ENCODE measurements at regions not wholly inside any gene's neighbourhood (a gene's known extent, or its start where the extent isn't known, plus 50 kb on each side); places are given as distances from the start of the nearest gene placed in this dataset.

DNA sequence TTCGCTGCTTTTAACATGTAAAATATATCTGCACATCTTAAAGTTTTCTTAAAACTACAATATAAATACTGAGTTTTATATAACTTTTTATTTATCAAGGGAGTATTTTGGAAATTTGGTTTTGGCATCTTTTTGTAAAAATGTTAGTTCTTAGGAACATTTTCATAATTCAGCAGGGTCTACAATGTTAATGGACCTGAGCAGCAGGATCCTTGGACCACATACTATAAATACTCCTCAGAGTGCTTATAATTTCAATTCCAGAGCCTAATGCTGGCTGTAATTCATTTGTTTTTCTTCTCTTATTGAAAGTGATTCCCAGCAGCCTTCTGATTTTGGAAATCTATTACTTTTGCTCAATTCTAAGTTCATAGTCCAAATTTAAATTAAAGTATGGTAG is 1216.2 kb downstream of the MAT2B start:
- TF ChIP-seq CTCF (IDR thresholded peaks at IDR 0.05) (no peak), EZH2 (IDR thresholded peaks at IDR 0.05; ENCODE audit: borderline replicate concordance, insufficient read depth, low read depth, low read length, poor library complexity, severe bottlenecking) (no peak)
